GM21390 (cell line): ENCODE measurements at regions not wholly inside any gene's neighbourhood (a gene's known extent, or its start where the extent isn't known, plus 50 kb on each side); places are given as distances from the start of the nearest gene placed in this dataset.
"Not testable (repeated sequence)": the region's sequence is repeated elsewhere in the genome, so short reads cannot be mapped to it uniquely, and the experiment has no call there.

Source experiments
- ATAC-seq: cut with Tn5 transposase; IDR thresholded peaks from one replicate; pipeline ENCODE4 v1.9.1; 2021; ENCODE audit not compliant: unreplicated experiment

DNA sequence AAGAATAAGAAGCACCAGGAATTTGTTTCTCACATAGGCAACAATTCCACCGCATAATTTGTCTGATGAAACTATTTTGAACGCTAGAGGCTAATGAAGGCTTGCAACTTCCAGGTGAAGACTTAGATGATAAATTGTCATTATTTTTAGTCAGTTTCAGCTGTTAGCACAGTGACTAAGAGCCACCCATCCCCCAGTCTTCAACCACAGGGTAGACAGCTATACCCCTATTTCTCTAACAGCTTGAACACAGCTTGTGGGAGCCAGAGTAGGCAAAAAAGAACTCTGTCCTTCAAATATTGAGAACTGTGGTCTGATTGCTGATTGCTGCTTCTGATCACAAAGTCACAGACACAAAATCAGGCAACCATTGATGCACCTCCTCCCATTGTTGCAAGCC lies 1124.8 kb upstream of the PRR20A start:
- no peak for ATAC-seq

DNA sequence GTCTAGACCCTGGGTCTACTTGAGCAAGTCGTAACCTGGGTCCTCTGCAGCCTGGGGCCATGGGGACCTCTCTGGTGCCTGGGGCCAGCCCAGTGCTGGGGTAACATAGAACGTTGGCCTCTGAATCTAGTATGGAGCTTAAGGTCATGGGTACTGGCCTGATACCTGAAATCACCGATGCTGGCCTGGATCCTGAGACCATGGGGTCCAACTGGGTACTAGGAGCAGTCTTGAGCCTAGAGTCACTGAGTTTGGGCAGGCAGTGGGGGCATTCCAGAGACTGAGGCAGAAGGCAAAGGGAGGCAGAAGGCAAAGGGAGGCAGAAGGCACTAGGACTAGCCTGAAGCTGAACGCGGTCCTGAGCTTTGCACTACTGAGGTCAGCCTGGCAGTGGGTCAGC lies 1121.1 kb upstream of the PRR20A start:
- no peak for ATAC-seq

DNA sequence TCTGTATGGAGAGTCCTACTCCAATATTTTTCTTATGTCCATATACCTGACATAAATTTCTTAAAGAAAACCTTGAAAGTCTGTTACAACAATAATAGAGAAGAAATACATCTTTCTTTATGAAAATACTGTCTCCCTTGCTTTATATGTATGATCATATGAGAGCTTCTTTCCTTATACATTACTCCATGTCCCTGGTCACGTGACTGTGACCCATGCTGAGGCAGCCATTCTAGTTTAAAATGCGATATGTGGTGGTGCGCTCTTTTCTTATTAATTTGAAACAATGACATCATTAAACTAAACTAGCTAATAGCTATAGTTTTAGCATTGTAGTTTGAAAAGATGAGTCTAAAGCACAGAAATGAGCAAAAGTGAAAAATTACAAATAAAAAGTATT lies 1120.3 kb upstream of the PRR20A start:
- ATAC-seq = no peak

DNA sequence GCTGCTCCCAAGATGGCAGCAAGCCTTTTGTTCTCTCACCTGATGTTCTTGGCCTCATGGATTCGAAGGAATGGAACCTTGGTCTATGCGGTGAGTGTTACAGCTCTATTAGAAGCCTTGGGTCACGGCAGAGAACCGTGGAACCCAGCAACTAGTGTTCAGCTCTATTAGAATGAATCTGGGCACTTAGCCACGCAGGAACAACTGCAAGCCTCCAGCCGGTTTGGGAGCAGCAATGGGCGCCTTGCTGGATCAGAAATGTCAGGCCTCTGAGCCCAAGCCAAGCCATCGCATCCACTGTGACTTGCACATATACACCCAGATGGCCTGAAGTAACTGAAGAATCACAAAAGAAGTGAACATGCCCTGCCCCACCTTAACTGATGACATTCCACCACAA lies 1100.7 kb upstream of the PRR20A start:
- no peak for ATAC-seq

DNA sequence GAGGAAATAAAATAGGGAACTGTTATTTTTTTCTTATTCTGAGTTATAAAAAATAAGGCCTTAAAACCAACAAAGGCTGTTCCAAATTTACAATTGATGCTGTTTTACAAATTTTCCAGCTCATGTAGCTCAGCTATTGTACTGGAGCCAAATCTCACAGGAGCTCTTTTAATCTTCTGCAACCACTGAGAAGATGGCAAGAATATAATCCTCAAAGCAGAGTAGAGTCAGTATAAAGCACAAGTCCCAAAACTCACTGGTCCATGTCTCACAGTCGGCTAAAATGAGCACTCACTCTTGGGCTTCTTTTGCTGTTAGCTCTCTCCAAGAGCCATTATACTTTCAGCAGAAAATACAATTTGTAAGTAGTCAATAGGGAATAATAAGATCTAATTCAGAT lies 1074.4 kb upstream of the PRR20A start:
- no peak for ATAC-seq

DNA sequence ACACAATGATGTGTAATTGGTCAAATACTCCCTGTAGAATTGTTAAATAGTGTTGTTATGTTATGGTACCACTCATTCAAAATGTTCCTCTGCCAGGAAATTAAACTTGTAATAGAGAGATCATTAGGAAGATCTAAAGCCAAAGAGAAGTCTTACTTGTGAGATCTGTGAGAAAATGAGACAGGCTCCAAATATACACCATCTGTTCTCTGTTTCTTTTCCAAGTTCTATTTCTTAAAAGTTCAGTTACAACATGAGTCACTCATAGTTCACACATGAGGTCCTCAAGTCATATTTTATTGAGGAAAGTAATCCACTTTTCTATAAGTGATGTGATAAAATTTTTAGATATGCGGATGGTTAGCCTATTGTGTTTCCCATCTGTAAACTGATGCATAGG lies 1038.1 kb upstream of the PRR20A start:
- ATAC-seq = no peak

DNA sequence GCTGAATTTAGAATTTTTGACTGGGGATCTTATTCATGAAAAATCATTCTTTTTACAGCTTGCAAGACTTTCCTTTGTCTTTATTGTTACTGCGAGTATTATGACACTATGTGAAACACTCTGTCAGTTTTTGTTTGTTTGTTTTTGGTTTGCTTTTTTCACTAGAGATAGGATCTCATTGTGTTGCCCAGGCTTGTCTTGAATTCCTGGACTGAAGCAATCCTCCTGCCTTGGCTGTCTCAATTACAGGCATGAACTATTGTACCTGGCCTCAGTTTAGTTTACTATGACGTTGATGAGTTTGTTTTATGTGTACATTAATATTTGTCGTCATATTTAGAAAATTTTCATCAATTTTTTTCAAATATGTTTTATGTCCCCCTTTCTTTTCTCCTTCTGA lies 1030.0 kb upstream of the PRR20A start:
- ATAC-seq = no peak

DNA sequence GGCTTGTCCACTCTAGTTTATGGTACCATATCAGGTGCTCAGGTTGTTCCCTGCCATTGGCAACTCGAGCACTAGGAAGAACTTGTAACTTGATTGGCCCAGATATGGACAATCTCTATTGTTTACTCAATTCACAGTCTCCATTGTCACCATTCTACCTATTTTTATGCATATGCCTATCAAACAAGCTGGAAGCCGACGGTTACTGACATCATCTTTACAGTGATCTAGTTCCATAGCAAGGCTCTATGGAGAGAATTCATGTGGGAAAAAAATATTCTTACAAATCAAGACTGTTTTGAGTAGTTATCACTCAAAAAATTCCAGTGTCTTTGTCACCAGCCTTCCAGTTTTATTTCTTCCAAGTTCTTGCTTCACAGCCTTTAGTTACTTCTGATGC lies 1006.2 kb upstream of the PRR20A start:
- no peak for ATAC-seq

DNA sequence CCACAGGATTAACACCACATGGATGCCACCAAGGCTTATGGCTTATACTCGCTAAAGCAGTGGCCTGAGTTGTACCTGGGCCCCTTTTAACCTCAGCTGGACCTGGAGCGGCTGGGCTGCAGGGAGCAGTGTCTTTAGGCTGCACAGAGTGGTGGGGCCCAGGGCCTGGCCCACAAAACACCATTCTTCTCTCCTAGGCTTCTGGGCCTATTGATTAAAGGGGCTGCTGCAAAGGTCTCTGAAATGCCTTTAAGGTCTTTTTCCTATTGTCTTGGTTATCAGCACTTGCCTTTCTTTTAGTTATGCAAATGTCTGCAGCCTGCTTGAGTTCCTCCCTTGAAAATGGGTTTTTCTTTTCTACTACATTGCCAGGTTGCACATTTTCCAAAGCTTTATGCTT lies 973.9 kb upstream of the PRR20A start:
- no peak for ATAC-seq

DNA sequence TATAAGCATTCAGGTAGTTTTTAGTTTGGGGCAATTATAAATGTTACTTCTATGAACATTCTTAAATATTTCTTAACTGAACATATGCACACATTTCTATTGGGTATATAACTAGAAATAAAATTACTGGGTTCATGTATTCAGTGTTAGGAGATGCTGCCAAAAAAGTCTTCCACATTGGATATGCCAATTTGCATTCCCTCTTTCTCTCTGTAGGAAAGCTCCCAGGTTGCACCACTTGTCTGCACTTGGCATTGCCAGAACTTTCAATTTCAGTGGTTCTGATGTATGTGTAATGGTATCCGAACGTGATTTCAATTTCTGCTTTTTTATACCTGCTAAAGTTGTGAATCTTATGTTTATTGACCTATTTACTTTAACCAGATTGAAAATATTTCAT lies 972.1 kb upstream of the PRR20A start:
- no peak for ATAC-seq

DNA sequence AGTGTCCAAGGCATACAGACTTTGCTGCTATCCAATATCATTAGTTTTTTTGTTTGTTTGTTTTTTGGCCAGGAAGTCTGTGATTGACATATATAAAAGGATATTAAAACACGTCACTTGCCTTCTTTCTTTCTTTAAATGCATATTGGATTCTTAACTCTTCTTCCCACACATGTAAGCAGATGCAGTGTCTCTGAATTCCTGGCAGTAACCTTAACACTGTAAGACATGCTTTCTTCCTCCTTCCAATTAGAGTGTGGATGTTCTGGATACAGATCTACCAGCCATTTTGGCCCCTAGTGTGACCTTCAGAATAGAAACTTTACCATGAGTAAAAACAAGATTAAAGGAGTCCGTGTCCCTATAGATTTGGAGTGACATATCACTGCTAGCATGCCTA lies 967.4 kb upstream of the PRR20A start:
- no peak for ATAC-seq

DNA sequence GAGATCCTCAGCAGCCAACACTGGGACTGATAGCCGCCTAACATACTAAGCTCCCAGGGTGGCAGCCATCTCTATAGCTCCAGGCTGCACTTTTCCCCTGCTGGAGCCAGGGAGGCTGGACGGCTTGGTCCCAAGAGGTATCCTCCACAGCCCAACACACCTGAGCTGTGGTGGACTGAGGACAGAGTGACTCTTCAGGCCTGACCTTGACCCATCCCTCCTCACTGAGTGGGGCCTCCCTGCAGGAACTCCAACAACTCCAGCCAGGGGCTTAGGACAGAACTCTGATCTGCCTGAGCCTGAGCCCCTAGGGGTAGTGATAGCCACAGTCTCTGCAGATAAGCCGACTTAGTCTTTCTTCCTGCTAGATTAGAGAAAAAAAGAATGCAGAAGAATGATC lies 958.1 kb upstream of the PRR20A start:
- no peak for ATAC-seq

DNA sequence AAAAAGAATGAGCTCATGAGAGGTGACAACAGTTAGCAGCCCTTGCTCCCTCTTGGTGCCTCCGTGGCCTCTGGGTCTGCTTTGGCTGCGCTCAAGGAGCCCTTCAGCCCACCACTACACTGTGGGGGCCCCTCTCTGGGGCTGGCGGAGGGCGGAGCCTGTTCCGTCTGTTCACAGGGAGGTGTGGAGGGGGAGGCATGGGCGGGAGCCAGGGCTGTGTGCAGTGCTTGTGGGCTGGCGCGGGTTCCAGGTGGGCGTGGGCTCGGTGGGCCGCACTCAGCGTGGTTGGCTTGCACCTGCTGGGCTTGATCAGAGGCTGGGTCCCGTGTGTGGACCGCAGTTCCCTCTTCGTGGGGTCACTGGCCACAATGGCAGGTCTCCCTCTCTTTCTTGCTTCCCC lies 953.4 kb upstream of the PRR20A start:
- ATAC-seq = no peak

DNA sequence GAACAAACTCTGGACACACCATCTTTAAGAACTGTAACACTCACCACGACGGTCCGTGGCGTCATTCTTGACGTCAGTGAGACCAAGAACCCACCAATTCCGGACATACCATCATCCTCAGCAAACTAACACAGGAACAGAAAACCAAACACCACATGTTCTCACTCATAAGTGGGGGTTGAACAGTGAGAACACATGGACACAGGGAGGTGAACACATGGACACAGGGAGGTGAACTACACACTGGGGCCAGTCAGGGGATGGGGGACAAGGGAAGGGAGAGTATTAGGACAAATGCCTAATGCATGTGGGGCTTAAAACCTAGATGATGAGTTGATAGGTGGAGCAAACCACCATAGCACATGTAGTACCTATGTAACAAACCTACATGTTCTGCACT lies 952.1 kb upstream of the PRR20A start:
- ATAC-seq = not testable (repeated sequence)

DNA sequence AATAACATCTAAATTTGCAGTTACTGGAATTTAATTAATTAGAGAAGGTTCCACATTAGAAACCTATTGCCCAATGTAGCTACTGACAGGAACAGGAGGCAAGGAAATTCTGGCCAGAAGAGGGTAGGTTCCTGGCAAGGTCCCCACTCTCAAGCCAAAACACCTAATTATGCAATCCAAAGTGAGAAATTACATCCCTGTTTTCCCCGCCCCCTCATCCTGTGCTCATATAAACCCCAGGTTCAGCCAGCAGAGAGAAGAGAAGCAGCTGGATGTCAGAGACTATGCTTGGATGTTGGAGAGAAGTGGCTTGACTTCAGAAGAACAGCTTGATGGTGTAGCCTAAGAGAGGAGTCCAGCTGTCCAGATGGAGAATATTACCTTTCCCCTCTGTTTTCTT lies 951.3 kb upstream of the PRR20A start:
- ATAC-seq = no peak

DNA sequence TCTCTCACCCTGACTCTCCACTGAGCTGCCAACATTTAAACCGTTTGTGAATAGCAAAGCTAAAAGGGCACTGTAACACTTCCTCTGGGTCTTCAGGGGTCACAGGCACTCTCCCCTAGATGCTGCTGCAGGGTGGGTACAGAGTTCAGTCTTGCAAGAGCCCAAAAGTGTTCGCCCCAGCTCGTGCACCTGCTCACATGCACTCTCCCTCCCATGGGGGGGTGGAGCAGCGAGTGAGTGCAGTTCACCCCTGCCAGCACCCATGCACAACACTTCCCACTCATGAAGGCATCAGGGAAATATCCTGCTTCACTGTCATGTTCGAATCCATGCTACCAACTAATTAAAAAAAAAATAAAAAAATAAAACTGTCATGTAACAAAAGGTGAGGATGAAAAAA lies 950.7 kb upstream of the PRR20A start:
- no peak for ATAC-seq

DNA sequence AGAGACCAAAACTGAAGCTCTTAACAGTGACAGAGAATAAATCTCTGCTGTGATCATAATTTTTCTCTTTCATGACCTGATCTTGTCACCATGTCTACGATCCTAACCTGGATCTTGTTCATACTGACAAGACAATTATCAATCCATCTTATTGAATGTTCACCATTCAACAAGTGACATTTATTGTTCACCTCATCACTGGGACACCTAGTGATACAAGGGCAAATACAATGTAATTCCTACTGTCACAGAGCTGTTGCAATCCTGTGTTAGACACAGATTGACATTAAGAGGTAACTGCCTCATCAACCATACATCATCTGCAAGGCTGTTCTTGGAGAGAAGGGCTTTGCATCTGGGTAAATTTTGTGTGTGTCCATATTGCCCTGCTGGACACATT lies 942.4 kb upstream of the PRR20A start:
- no peak for ATAC-seq

DNA sequence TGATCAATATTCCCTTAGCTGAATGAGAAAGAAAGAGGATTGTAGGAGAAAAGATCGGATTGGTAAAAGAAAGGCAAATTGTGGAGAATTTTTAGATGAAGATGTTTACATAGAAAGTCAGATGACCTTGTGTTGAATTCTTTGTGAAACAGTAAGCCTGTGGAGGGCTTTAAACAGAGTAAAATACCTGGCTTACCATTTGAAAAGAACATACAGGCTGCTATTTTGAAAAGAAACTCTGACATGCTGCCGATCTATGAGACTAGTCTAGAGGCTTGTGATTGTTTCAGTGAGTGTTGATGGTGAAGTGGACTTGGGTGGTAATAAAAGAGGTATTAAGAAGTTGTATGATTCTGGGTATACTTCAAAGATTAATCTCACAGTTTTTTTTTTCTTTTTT lies 938.9 kb upstream of the PRR20A start:
- ATAC-seq = no peak

DNA sequence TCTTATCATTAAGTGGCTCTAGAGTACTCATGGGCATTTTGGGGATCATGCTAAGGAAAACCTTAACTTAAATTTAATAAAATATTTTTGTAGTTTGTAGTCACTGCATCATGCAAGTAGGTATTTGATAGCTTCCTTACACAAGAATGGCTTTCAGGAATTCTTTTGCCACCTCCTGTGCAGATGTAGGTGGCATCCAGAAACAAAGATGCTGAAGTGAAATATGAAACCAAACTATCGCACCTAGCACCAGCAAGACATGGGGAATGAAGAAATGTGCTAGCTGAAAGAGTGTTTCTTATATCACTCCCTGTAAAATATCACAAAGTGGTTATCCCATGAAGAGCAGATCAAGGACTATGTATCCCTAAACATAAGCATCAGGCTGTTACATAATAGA lies 924.5 kb upstream of the PRR20A start:
- no peak for ATAC-seq

DNA sequence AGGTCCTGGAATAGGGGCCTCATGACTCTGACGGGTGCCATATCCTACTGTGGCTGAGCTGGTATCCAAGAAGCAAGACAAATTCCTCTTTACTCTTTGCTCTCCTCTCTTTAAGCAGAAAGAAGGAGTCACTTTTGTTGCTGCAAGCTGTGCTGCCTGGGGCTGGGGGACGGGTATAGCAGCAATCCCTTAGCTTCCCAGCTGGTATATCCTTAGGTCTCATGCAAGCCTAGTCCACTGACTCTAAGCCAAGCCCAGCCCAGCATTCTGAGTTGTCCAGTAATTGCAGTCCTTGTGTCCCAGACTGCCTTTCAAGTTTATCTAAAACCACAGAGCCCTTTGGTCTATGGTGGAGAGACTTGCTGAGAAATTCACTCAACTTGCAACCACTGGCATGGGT lies 893.0 kb upstream of the PRR20A start:
- no peak for ATAC-seq

DNA sequence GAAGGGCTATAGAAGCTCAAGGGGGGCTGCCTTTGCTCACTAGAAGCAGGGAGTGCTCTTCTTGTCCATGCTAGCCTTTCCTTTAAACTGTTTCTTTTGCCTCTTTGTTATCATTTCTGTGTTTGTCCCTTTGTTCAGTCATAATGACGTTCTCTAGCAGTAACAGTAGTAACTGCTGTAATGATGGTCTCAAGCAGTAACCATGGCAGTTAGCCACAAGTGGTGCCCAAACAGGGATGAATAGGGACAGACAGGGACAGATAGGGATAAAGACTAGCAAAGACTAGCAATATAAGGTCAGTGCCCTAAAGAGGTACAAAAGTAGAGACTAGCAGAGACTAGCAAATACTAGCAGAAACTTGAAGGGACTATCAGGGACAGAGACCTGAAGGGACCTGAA lies 869.0 kb upstream of the PRR20A start:
- ATAC-seq = no peak

DNA sequence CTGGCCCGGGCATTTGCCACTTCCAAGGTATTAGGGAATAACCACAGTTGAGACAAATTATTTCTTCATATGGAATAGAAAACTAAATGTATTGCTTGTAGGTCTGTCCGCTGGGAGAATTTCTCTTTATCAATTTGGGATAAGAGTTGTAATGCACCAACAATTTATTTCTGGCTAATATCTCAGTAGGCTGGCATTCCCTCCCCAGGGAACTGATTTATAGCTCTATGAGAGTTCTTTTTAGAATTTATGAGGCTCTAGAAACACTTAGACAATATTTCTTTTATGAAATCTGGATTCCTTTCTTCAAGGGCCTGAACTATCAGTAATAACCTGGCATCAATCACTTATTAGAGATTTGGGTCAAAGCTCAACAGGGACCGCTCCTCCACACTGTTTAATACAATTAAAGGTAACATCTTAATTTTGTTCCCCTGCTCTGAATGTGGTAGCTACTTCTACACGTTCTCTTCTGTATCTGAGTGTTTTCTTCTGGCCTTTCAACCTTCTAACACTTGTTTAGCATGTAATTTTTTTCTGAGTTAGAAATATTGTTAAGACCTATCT lies 857.4 kb upstream of the PRR20A start:
- ATAC-seq = no peak

DNA sequence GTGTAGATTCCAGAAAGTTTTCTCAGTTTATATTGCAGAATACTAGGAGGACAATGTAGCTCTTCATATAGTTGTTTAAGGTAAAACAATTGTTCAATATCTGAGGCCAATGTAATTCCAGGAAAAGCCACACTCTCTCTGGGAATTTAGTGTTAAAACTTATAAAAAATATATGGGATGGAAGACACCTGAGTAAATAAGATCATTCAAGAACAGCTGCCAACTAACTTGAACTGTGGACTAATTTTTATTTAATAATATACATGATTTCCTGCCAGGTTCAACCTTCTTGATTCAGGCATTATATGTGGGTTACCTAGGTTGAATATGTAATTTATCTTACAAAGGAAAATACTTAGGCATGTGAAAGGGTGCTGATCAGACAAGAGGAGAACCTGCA lies 841.1 kb upstream of the PRR20A start:
- no peak for ATAC-seq

DNA sequence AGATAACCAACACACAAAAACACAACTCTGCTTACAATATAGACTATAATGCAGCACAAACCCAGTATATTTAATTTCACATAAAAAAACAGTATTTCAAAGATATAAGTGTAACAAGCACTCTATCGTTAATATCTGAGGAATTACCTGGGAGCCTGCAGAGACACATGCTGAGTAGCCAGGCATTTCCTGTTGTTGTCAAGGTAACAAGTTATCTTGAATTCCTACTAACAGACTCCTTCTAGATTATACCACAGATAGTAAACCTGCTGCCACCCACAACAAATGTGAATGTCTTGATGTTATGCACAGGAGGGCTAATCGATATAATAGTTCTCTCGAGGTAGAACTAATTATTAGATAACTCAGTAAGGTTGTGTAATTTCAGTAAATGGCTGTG lies 826.0 kb upstream of the PRR20A start:
- ATAC-seq = no peak
